ENCODE measurements at regions not wholly inside any gene's neighbourhood (a gene's known extent, or its start where the extent isn't known, plus 50 kb on each side); places are given as distances from the start of the nearest gene placed in this dataset.

DNA sequence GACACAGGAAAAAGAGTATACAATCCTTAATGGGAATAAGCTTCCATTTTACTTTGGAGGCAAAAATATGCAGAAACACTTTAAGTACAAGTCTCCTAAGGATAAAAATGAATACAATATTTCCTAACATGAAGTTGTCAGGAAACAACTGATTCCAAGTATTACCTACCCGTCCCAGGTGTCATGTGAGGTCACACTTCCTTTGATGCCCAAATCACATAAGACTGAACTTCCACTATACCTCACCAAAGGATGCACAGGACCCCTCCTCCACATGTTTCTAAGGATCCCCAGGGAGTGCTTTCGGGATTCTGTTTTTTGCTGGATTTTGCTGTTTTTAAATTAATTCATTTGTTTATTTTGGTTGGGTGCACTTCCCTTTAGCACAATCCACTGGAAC, 438.5 kb upstream of the TCF4 start:
- no peaks in the 10 kb centered on the region for H3K9me3 ChIP-seq (ENCODE audit: insufficient read depth, low read length)

DNA sequence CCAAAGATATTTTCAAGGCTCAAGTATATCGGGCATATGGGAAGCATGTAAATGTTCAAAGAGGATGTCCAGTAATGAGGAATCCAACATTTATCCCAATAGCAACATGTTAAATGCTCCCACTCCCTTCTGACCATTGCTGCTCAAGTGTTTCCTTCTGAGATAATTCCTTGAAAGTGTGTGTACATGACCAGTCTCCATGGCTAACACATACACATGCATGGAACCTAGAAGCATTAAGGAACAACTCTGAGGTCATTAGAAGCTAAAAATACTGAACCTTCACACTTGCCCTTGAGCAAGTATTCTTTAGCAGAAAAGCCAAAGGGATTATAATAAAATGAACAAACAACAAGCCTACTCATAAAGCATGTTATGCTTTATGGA, 433.8 kb upstream of the TCF4 start:
- TF ChIP-seq ZNF274 (IDR thresholded peaks at IDR 0.05; ENCODE audit: low read depth, low read length) (no peak), YY1 (IDR thresholded peaks at IDR 0.05; ENCODE audit: insufficient read depth, insufficient read length) (no peak)

More for the DNA sequence above, 438.5 kb upstream of the TCF4 start:
- Histone ChIP-seq H3K27me3 (ENCODE audit: insufficient read depth, insufficient read length) (no peaks in the 10 kb centered on the region), H3K4me1 (ENCODE audit: insufficient read depth, insufficient read length) (no peaks in the 10 kb centered on the region), H3K36me3 (ENCODE audit: insufficient read depth, insufficient read length, low read length) (no peaks in the 10 kb centered on the region), H3K4me3 (ENCODE audit: insufficient read length, low read depth) (no peak overlapping the region), H3K9ac (ENCODE audit: insufficient read length, low read depth) (no peak overlapping the region)
- no peak for TF ChIP-seq ZNF274 (IDR thresholded peaks at IDR 0.05; ENCODE audit: low read depth, low read length)
- TF ChIP-seq SUZ12 (IDR thresholded peaks at IDR 0.05; ENCODE audit: extremely low read depth, insufficient read depth, insufficient read length) = no peak
- TF ChIP-seq YY1 (IDR thresholded peaks at IDR 0.05; ENCODE audit: insufficient read depth, insufficient read length) = no peak
- DNase-seq (ENCODE audit: low read depth, low spot score) = no peak

DNA sequence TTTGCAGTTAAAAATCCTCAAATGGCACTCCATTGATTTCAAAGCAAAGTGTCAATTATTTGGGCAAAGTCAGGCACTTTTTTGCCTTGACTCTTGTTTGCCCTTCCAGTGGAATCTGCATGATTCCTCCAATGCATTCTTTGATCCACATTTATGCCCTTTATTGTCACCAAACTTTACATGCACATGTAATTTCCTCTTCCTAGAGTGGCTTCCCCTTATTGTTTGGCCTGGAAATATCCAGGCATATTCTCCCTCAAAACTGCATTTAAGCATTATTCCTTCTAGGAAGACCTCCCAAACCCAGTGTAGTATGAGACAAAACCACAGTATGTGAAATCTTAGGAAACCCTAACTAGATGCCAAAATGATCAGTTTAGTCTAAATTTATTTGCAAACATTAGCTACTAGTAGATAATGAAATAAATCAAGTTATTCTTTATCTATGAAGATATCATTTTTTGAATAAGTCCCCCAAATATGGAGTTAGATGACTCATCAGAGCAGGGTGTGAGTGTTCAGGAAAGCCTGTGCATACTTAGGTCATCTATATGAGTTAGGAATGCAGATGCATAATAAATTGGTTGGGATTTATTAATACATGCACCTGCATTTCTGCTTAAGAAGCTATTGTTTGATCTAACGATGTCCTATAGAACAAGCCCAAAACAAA, 433.3 kb upstream of the TCF4 start:
- no peak for TF ChIP-seq ZNF274 (IDR thresholded peaks at IDR 0.05; ENCODE audit: low read depth, low read length)
- no peak for TF ChIP-seq YY1 (IDR thresholded peaks at IDR 0.05; ENCODE audit: insufficient read depth, insufficient read length)
- no peak for TF ChIP-seq SUZ12 (IDR thresholded peaks at IDR 0.05; ENCODE audit: extremely low read depth, insufficient read depth, insufficient read length)
- H3K4me3 ChIP-seq (ENCODE audit: insufficient read length, low read depth) = no peak overlapping the region
- H3K27me3 ChIP-seq (ENCODE audit: insufficient read depth, insufficient read length) = no peaks in the 10 kb centered on the region
- no peak overlapping the region for H3K9ac ChIP-seq (ENCODE audit: insufficient read length, low read depth)
- no peaks in the 10 kb centered on the region for H3K4me1 ChIP-seq (ENCODE audit: insufficient read depth, insufficient read length)
- no peak for DNase-seq (ENCODE audit: low read depth, low spot score)
- H3K9me3 ChIP-seq (ENCODE audit: insufficient read depth, low read length) = no peaks in the 10 kb centered on the region
- H3K36me3 ChIP-seq (ENCODE audit: insufficient read depth, insufficient read length, low read length) = no peaks in the 10 kb centered on the region

More for the DNA sequence above, 433.8 kb upstream of the TCF4 start:
- Histone ChIP-seq H3K36me3 (ENCODE audit: insufficient read depth, insufficient read length, low read length) (no peaks in the 10 kb centered on the region), H3K4me3 (ENCODE audit: insufficient read length, low read depth) (no peak overlapping the region), H3K9ac (ENCODE audit: insufficient read length, low read depth) (no peak overlapping the region), H3K9me3 (ENCODE audit: insufficient read depth, low read length) (no peaks in the 10 kb centered on the region), H3K27me3 (ENCODE audit: insufficient read depth, insufficient read length) (no peaks in the 10 kb centered on the region), H3K4me1 (ENCODE audit: insufficient read depth, insufficient read length) (no peaks in the 10 kb centered on the region)
- no peak for DNase-seq (ENCODE audit: low read depth, low spot score)

DNA sequence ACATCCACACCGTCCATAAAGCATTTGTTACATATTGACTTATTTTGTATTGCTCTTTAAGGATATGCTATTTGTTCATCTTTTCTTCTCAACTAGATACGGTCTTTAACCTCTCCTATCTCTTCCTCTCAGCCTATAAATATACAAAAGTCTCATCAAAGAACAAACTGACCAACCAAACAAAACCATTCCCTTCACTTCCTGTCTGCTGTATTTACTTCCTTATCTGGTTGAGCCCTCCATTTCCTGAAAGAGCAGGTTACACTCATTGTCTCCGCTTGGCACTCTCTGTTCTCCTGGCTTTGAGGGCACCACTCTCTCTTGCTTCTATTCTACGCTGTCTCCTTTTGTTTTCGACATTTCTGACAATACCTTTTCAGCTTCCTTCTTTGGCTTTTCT, 431.9 kb upstream of the TCF4 start:
- H3K27me3 ChIP-seq (ENCODE audit: insufficient read depth, insufficient read length) = no peaks in the 10 kb centered on the region
- no peaks in the 10 kb centered on the region for H3K9me3 ChIP-seq (ENCODE audit: insufficient read depth, low read length)
- no peaks in the 10 kb centered on the region for H3K4me1 ChIP-seq (ENCODE audit: insufficient read depth, insufficient read length)
- no peak for TF ChIP-seq YY1 (IDR thresholded peaks at IDR 0.05; ENCODE audit: insufficient read depth, insufficient read length)
- no peak for TF ChIP-seq ZNF274 (IDR thresholded peaks at IDR 0.05; ENCODE audit: low read depth, low read length)
- no peak for TF ChIP-seq SUZ12 (IDR thresholded peaks at IDR 0.05; ENCODE audit: extremely low read depth, insufficient read depth, insufficient read length)
- H3K4me3 ChIP-seq (ENCODE audit: insufficient read length, low read depth) = no peak overlapping the region
- no peak overlapping the region for H3K9ac ChIP-seq (ENCODE audit: insufficient read length, low read depth)
- H3K36me3 ChIP-seq (ENCODE audit: insufficient read depth, insufficient read length, low read length) = no peaks in the 10 kb centered on the region
- DNase-seq (ENCODE audit: low read depth, low spot score) = no peak

DNA sequence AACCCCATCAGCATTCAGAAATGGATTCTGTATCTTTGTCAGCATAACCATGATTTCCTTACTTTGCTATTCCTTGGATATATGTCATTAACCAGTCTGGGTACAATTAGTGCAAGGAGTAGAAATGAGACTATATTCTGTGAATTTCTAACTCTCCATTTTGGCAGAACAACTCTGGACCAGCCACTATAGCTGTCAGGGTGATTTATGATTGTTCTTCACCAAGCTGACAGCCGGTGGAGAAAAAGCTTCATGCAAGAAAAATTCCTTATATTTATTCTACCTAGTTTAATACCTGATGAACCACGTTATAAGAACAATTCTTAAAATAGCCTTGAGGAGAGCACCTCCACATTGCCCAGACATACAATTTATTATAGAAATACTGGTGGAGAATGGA, 431.2 kb upstream of the TCF4 start:
- no peaks in the 10 kb centered on the region for H3K4me1 ChIP-seq (ENCODE audit: insufficient read depth, insufficient read length)
- H3K9me3 ChIP-seq (ENCODE audit: insufficient read depth, low read length) = no peaks in the 10 kb centered on the region
- H3K4me3 ChIP-seq (ENCODE audit: insufficient read length, low read depth) = no peak overlapping the region
- no peak for DNase-seq (ENCODE audit: low read depth, low spot score)
- no peaks in the 10 kb centered on the region for H3K36me3 ChIP-seq (ENCODE audit: insufficient read depth, insufficient read length, low read length)
- no peaks in the 10 kb centered on the region for H3K27me3 ChIP-seq (ENCODE audit: insufficient read depth, insufficient read length)
- H3K9ac ChIP-seq (ENCODE audit: insufficient read length, low read depth) = no peak overlapping the region
- TF ChIP-seq ZNF274 (IDR thresholded peaks at IDR 0.05; ENCODE audit: low read depth, low read length) = no peak
- TF ChIP-seq YY1 (IDR thresholded peaks at IDR 0.05; ENCODE audit: insufficient read depth, insufficient read length) = no peak
- no peak for TF ChIP-seq SUZ12 (IDR thresholded peaks at IDR 0.05; ENCODE audit: extremely low read depth, insufficient read depth, insufficient read length)

DNA sequence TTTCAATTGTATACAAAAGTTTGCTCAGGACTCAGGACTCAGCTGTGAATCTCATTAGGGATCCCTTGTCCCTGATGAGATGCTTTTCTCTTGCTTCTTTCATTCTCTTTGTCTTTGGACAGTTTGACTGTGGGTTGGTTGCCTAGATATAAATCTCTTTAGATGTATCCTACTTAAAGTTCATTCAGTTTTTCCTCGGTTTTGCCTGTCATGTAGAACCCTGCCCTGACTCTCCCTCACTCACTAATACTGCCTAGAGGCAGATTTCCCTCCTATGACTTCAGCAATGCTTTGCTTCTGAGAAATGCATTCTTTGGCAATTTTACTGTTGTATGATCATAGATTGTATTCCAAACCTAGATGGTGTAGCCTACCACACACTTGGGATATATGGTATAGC, 421.4 kb upstream of the TCF4 start:
- no peaks in the 10 kb centered on the region for H3K4me1 ChIP-seq (ENCODE audit: insufficient read depth, insufficient read length)
- H3K4me3 ChIP-seq (ENCODE audit: insufficient read length, low read depth) = no peak overlapping the region
- no peaks in the 10 kb centered on the region for H3K27me3 ChIP-seq (ENCODE audit: insufficient read depth, insufficient read length)
- no peaks in the 10 kb centered on the region for H3K9me3 ChIP-seq (ENCODE audit: insufficient read depth, low read length)
- DNase-seq (ENCODE audit: low read depth, low spot score) = no peak
- H3K9ac ChIP-seq (ENCODE audit: insufficient read length, low read depth) = no peak overlapping the region
- H3K36me3 ChIP-seq (ENCODE audit: insufficient read depth, insufficient read length, low read length) = no peaks in the 10 kb centered on the region
- TF ChIP-seq ZNF274 (IDR thresholded peaks at IDR 0.05; ENCODE audit: low read depth, low read length) (no peak), YY1 (IDR thresholded peaks at IDR 0.05; ENCODE audit: insufficient read depth, insufficient read length) (no peak), SUZ12 (IDR thresholded peaks at IDR 0.05; ENCODE audit: extremely low read depth, insufficient read depth, insufficient read length) (no peak)

DNA sequence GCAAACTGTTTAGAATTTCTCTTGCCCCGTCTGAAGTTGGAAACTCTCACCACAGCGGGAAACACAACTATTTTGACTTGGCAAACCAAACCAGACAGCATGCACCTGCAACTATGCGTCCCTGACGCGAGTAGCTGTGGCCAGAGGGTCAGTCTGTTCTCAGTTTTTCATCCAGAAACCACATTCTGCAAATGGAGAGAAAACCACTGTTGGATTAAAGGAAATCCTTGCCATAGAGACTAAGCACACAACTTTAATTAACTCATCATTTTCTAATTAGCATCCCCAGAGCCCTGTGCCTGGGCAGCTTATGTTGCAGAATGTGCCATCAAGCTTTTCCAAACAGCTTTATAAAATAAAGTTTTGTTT, 415.7 kb upstream of the TCF4 start:
- no peaks in the 10 kb centered on the region for H3K9me3 ChIP-seq (ENCODE audit: insufficient read depth, low read length)
- no peaks in the 10 kb centered on the region for H3K27me3 ChIP-seq (ENCODE audit: insufficient read depth, insufficient read length)
- TF ChIP-seq SUZ12 (IDR thresholded peaks at IDR 0.05; ENCODE audit: extremely low read depth, insufficient read depth, insufficient read length) (no peak), ZNF274 (IDR thresholded peaks at IDR 0.05; ENCODE audit: low read depth, low read length) (no peak), YY1 (IDR thresholded peaks at IDR 0.05; ENCODE audit: insufficient read depth, insufficient read length) (no peak)
- no peak overlapping the region for H3K4me3 ChIP-seq (ENCODE audit: insufficient read length, low read depth)
- DNase-seq (ENCODE audit: low read depth, low spot score) = no peak
- no peaks in the 10 kb centered on the region for H3K36me3 ChIP-seq (ENCODE audit: insufficient read depth, insufficient read length, low read length)
- no peaks in the 10 kb centered on the region for H3K4me1 ChIP-seq (ENCODE audit: insufficient read depth, insufficient read length)
- no peak overlapping the region for H3K9ac ChIP-seq (ENCODE audit: insufficient read length, low read depth)
